Smooth muscle cell (in vitro differentiated cells): ENCODE measurements at regions not wholly inside any gene's neighbourhood (a gene's known extent, or its start where the extent isn't known, plus 50 kb on each side); places are given as distances from the start of the nearest gene placed in this dataset.

Experiments used
- DNase-seq: peaks from one replicate; lab custom pipeline; 2025; ENCODE audit not compliant: unreplicated experiment; lab: John Stamatoyannopoulos, UW
- H2AFZ ChIP-seq: fragments of 200-600 bp; sonication (generic); 2 replicates; pipeline ENCODE4 v1.6.0; 2016; ENCODE audit warnings: antibody characterized with exemption, low read depth, mild to moderate bottlenecking
- H3F3A ChIP-seq: fragments of 200-600 bp; sonication (generic); 2 replicates; pipeline ENCODE4 v1.6.0; 2017; ENCODE audit warnings: antibody characterized with exemption, low read depth
- H3K27ac ChIP-seq: fragments of 200-600 bp; sonication (generic); 2 replicates; pipeline ENCODE4 v1.5.1; 2016; ENCODE audit warnings: low read depth, mild to moderate bottlenecking
- H3K27me3 ChIP-seq: fragments of 200-600 bp; sonication (generic); 2 replicates; pipeline ENCODE4 v1.6.1; 2016; ENCODE audit warnings: low read depth, mild to moderate bottlenecking
- H3K36me3 ChIP-seq: fragments of 200-600 bp; sonication (generic); 2 replicates; pipeline ENCODE4 v1.5.1; 2016; ENCODE audit warnings: low read depth
- H3K4me1 ChIP-seq: fragments of 200-600 bp; sonication (generic); 2 replicates; pipeline ENCODE4 v1.5.1; 2016; ENCODE audit warnings: low read depth
- H3K4me2 ChIP-seq: fragments of 200-600 bp; sonication (generic); 2 replicates; pipeline ENCODE4 v1.6.0; 2016; ENCODE audit warnings: mild to moderate bottlenecking
- H3K4me3 ChIP-seq: fragments of 200-600 bp; sonication (generic); 2 replicates; pipeline ENCODE4 v1.5.1; 2016; ENCODE audit warnings: mild to moderate bottlenecking
- H3K79me2 ChIP-seq: fragments of 200-600 bp; sonication (generic); 2 replicates; pipeline ENCODE4 v1.6.0; 2016; ENCODE audit warnings: low read depth, mild to moderate bottlenecking
- H3K9ac ChIP-seq: fragments of 200-600 bp; sonication (generic); 2 replicates; pipeline ENCODE4 v1.6.0; 2016; ENCODE audit warnings: low read depth
- H3K9me3 ChIP-seq: fragments of 200-600 bp; sonication (generic); replicated peaks from 2 replicates; pipeline ENCODE4 v1.5.1; 2016; ENCODE audit warnings: low read depth
- H4K20me1 ChIP-seq: fragments of 200-600 bp; sonication (generic); 2 replicates; pipeline ENCODE4 v1.6.0; 2016; ENCODE audit warnings: low read depth
- WGBS: methylation state at CpG from one replicate; pipeline ENCODE4 v1.1.7; 2016; ENCODE audit warnings: low lambda C conversion rate; 5-methylcytosine and 5-hydroxymethylcytosine counted together
- TF ChIP-seq, protein P1 (sequence below): fragments of 200-600 bp; sonication (generic); IDR thresholded peaks from 2 replicates; pipeline ENCODE4 v1.5.1; 2017; ENCODE audit warnings: borderline replicate concordance, mild to moderate bottlenecking, antibody characterized with exemption; ENCODE audit not compliant: insufficient read depth, poor library complexity, severe bottlenecking

DNA sequence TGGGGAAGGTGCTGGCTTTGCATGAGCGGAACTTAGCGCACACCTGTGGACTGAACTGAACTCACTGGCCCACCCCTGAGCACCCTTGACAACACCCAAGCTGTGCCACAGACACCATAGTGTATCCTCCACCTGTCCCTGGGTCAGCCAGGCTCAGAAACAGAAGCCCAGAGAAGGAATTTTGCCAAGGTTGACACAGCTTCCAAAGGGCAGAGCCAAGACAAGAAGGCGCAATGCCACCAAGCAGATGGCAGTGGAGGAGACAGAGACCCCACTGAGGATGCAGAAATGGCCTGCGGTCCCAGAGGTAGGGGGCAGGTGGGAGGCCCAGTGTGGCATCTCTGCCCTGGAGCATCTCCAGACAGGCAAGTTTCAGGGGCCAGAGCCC lies 169.0 kb downstream of the ENGASE start:
- H3K4me2 ChIP-seq, result no peak overlapping the region
- no peak overlapping the region for H3K27ac ChIP-seq
- no peaks in the 10 kb centered on the region for H4K20me1 ChIP-seq
- no peaks in the 10 kb centered on the region for H3K27me3 ChIP-seq
- no peak overlapping the region for H3K9ac ChIP-seq
- no peaks in the 10 kb centered on the region for H3F3A ChIP-seq
- no peaks in the 10 kb centered on the region for H3K9me3 ChIP-seq
- no peaks in the 10 kb centered on the region for H3K36me3 ChIP-seq
- H3K79me2 ChIP-seq, result no peaks in the 10 kb centered on the region
- WGBS, result 94% methylated on average over 4 of the region's 4 CpGs
- no peak for DNase-seq
- TF ChIP-seq, protein P1, sequence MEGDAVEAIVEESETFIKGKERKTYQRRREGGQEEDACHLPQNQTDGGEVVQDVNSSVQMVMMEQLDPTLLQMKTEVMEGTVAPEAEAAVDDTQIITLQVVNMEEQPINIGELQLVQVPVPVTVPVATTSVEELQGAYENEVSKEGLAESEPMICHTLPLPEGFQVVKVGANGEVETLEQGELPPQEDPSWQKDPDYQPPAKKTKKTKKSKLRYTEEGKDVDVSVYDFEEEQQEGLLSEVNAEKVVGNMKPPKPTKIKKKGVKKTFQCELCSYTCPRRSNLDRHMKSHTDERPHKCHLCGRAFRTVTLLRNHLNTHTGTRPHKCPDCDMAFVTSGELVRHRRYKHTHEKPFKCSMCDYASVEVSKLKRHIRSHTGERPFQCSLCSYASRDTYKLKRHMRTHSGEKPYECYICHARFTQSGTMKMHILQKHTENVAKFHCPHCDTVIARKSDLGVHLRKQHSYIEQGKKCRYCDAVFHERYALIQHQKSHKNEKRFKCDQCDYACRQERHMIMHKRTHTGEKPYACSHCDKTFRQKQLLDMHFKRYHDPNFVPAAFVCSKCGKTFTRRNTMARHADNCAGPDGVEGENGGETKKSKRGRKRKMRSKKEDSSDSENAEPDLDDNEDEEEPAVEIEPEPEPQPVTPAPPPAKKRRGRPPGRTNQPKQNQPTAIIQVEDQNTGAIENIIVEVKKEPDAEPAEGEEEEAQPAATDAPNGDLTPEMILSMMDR, result no peak
- no peaks in the 10 kb centered on the region for H3K4me1 ChIP-seq
- no peak overlapping the region for H3K4me3 ChIP-seq
- no peak overlapping the region for H2AFZ ChIP-seq

DNA sequence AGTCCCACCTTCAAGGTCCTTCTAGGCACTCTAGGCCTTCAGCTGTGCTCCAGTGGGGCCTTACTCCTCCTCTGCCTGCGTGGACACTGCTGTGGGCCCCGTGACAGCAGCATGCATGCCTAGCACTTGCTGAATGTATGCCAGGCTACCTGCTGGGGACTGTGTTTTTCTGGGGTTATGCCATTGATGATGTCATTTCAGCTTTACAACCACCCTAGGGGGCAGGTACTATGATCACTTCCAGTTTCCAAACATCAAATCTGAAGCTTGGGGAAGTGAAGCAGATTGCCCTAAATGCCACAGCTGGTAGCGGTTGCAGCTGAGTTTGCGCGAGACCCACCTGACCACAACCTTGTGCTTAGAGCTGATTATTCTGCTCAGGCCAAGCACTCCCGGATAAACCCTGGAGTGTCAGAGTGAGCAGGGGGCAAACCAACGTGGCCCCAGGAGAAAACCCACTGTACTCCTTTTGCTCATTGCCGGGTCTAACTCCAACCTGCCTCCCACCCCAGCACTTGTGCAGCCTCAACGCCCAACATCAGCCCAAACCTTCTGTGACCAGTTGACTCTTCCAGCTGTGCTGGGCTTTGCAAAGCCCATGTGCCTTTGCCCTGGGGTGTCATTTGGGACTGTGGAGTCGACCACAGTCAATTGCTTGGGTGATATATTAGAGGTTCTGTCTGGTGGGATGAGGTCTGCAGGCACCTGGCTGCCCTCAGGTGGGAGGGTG lies 168.4 kb downstream of the ENGASE start:
- H2AFZ ChIP-seq, result no peak overlapping the region
- H3K79me2 ChIP-seq, result no peaks in the 10 kb centered on the region
- WGBS, result 84% methylated on average over 10 of the region's 10 CpGs
- DNase-seq, result no peak
- no peaks in the 10 kb centered on the region for H3F3A ChIP-seq
- no peaks in the 10 kb centered on the region for H3K27me3 ChIP-seq
- TF ChIP-seq, protein P1, result no peak
- H3K4me3 ChIP-seq, result no peak overlapping the region
- no peaks in the 10 kb centered on the region for H3K36me3 ChIP-seq
- no peaks in the 10 kb centered on the region for H3K4me1 ChIP-seq
- no peaks in the 10 kb centered on the region for H3K9me3 ChIP-seq
- H3K4me2 ChIP-seq, result no peak overlapping the region
- H3K9ac ChIP-seq, result no peak overlapping the region
- no peaks in the 10 kb centered on the region for H4K20me1 ChIP-seq
- H3K27ac ChIP-seq, result no peak overlapping the region

DNA sequence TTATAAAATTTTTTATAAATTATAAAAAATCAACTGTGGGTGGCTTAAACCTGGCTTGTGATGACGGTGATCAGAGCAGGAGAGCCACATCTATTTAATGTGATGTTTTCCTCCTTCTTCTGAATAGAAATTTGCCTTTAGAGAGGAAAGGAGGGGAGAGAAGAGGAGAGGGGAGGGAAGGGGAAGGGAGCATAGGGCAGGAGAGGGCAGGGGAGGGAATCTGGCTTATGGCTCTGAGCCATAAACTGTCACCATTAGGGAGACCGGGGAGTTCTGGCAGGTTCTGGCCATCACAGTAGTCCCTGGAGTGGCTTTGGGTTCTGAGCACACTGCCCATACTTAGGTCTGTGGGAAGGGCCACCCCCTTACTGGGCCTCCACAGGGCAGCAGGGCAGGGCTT lies 167.8 kb downstream of the ENGASE start:
- no peak overlapping the region for H3K4me3 ChIP-seq
- no peaks in the 10 kb centered on the region for H3K9me3 ChIP-seq
- no peak overlapping the region for H2AFZ ChIP-seq
- no peak for DNase-seq
- no peak overlapping the region for H3K9ac ChIP-seq
- WGBS, result 87% methylated on average over 2 of the region's 2 CpGs
- H3K4me1 ChIP-seq, result no peaks in the 10 kb centered on the region
- H3K27ac ChIP-seq, result no peak overlapping the region
- no peaks in the 10 kb centered on the region for H3F3A ChIP-seq
- TF ChIP-seq, protein P1, result no peak
- no peaks in the 10 kb centered on the region for H3K36me3 ChIP-seq
- H3K27me3 ChIP-seq, result no peaks in the 10 kb centered on the region
- H4K20me1 ChIP-seq, result no peaks in the 10 kb centered on the region
- no peaks in the 10 kb centered on the region for H3K79me2 ChIP-seq
- H3K4me2 ChIP-seq, result no peak overlapping the region

DNA sequence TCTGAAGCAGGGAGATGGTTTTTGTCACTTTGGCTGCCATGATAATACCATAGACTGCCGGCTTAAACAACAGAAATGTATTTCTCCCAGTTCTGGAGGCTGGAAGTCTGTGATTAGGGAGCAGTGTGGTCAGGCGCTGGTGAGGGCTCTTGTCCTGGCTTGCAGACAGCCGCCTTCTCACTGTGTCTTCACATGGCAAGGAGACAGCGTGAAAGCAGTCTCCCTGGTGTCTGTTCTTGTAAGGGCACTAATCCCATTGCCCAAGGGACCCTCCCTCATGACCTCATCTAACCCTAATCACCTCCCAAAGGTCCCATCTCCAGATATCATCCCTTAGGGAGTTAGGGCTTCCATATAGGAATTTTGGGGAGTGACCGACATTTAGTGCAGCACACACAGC lies 167.0 kb downstream of the ENGASE start:
- Histone ChIP-seq H3K9me3 (no peaks in the 10 kb centered on the region), H3F3A (no peaks in the 10 kb centered on the region), H4K20me1 (no peaks in the 10 kb centered on the region), H3K27me3 (no peaks in the 10 kb centered on the region), H3K4me2 (no peak overlapping the region), H3K36me3 (no peaks in the 10 kb centered on the region), H3K79me2 (no peaks in the 10 kb centered on the region), H3K9ac (no peak overlapping the region), H3K27ac (no peak overlapping the region), H3K4me3 (no peak overlapping the region), H2AFZ (no peak overlapping the region), H3K4me1 (no peaks in the 10 kb centered on the region)
- DNase-seq, result no peak
- 88% methylated on average over 5 of the region's 5 CpGs for WGBS
- TF ChIP-seq, protein P1, result no peak
